SK-N-SH (cell line): ENCODE measurements at regions not wholly inside any gene's neighbourhood (a gene's known extent, or its start where the extent isn't known, plus 50 kb on each side); places are given as distances from the start of the nearest gene placed in this dataset.

ENCODE experiments used
- CTCF ChIA-PET: fragments of 300-600, 350-600 bp; formaldehyde crosslinking; extraction: SDS; loops from one replicate; lab custom pipeline; 2021; lab: Yijun Ruan, JAX
- POLR2A ChIA-PET: fragments of 350-600 bp; sonication (Branson Sonifier 250); formaldehyde crosslinking; extraction: SDS; loops from one replicate; lab custom pipeline; 2020; ENCODE audit warnings: antibody characterized with exemption, inconsistent platforms; lab: Yijun Ruan, JAX
- DNase-seq: peaks from one replicate; pipeline ENCODE4 v3.0.0; 2012
- H2AFZ ChIP-seq: fragments of 200-600 bp; sonication (generic); 2 replicates; pipeline ENCODE4 v1.8.1; 2016; ENCODE audit warnings: antibody characterized with exemption, mild to moderate bottlenecking, low read depth
- H3F3A ChIP-seq: fragments of 200-600 bp; sonication (generic); replicated peaks from 2 replicates; pipeline ENCODE3; 2016; ENCODE audit warnings: antibody characterized with exemption, mild to moderate bottlenecking; ENCODE audit not compliant: insufficient read depth
- H3K27ac ChIP-seq, 2 experiments: fragments of 200-500 bp in 1 of 2; fragments of 200-600 bp in 1 of 2; sonication (Bioruptor generic) in 1 of 2; sonication (generic), shearing (Covaris generic) in 1 of 2; 2 replicates each; pipeline versions ENCODE4 v1.5.1 to v1.6.1; 2014 to 2016; ENCODE audit warnings: low read depth in 2 of 2, inconsistent platforms in 1 of 2, low read length in 1 of 2, mild to moderate bottlenecking in 1 of 2, mixed read lengths in 1 of 2
- H3K27me3 ChIP-seq: fragments of 200-600 bp; sonication (generic), shearing (Covaris generic); 2 replicates; pipeline ENCODE4 v1.6.1; 2016; ENCODE audit warnings: mixed run types; ENCODE audit not compliant: insufficient read depth
- H3K36me3 ChIP-seq, 2 experiments: fragments of 200-500 bp in 1 of 2; fragments of 200-600 bp in 1 of 2; sonication (Bioruptor generic) in 1 of 2; sonication (generic) in 1 of 2; replicated peaks in 1 of 2; 2 replicates each; pipeline versions ENCODE3 to v1.5.1; 2014 to 2016; ENCODE audit warnings: low read length in 1 of 2, mild to moderate bottlenecking in 1 of 2; ENCODE audit not compliant: insufficient read depth in 2 of 2, control insufficient read depth in 1 of 2
- H3K4me1 ChIP-seq, 2 experiments: fragments of 200-500 bp in 1 of 2; fragments of 200-600 bp in 1 of 2; sonication (Bioruptor generic) in 1 of 2; sonication (generic), shearing (Covaris generic) in 1 of 2; 2 replicates each; pipeline versions ENCODE4 v1.5.1 to v1.6.1; 2014 to 2016; ENCODE audit warnings: low read depth in 1 of 2, low read length in 1 of 2, mixed run types in 1 of 2; ENCODE audit not compliant: insufficient read depth in 2 of 2, control insufficient read depth in 1 of 2
- H3K4me2 ChIP-seq: fragments of 200-600 bp; sonication (generic), shearing (Covaris generic); 2 replicates; pipeline ENCODE4 v1.6.1; 2017; ENCODE audit warnings: mixed run types
- H3K4me3 ChIP-seq, 2 experiments: fragments of 200-500 bp in 1 of 2; fragments of 200-600 bp in 1 of 2; sonication (Bioruptor generic) in 1 of 2; sonication (generic), shearing (Covaris generic) in 1 of 2; 2 replicates each; pipeline versions ENCODE4 v1.5.1 to v1.8.1; 2014 to 2016; ENCODE audit warnings: low read depth in 2 of 2, inconsistent platforms in 1 of 2, low read length in 1 of 2, mild to moderate bottlenecking in 1 of 2, mixed read lengths in 1 of 2, moderate library complexity in 1 of 2
- H3K79me2 ChIP-seq: fragments of 200-600 bp; sonication (generic); 2 replicates; pipeline ENCODE4 v1.8.1; 2017; ENCODE audit warnings: mild to moderate bottlenecking; ENCODE audit not compliant: insufficient read depth
- H3K9ac ChIP-seq: fragments of 200-600 bp; sonication (generic); 2 replicates; pipeline ENCODE4 v1.6.1; 2017; ENCODE audit warnings: mixed run types
- H3K9me2 ChIP-seq: fragments of 200-600 bp; sonication (generic); 2 replicates; pipeline ENCODE4 v1.6.1; 2017; ENCODE audit warnings: mixed run types
- H3K9me3 ChIP-seq: fragments of 200-600 bp; sonication (generic); 2 replicates; pipeline ENCODE4 v1.6.1; 2017; ENCODE audit warnings: mixed run types, mild to moderate bottlenecking, moderate library complexity
- H4K20me1 ChIP-seq: fragments of 200-600 bp; sonication (generic); 2 replicates; pipeline ENCODE4 v1.6.1; 2017; ENCODE audit warnings: mild to moderate bottlenecking, mixed run types; ENCODE audit not compliant: insufficient read depth
- ELF1 ChIP-seq: IDR thresholded peaks from 2 replicates; pipeline ENCODE4 v1.4.0; 2012
- EP300 ChIP-seq, 2 experiments: IDR thresholded peaks; 2 replicates each; pipeline versions ENCODE4 v1.4.0 to v1.6.1; 2012; ENCODE audit warnings: borderline replicate concordance in 1 of 2, low read depth in 1 of 2, low read length in 1 of 2
- EZH2phosphoT487 ChIP-seq: fragments of 200-600 bp; sonication (generic); IDR thresholded peaks from 2 replicates; pipeline ENCODE4 v1.6.1; 2017; ENCODE audit warnings: low read depth, mixed run types, mild to moderate bottlenecking, antibody characterized with exemption, moderate library complexity, borderline replicate concordance
- FOSL2 ChIP-seq: IDR thresholded peaks from 2 replicates; pipeline ENCODE4 v1.4.0; 2012; ENCODE audit warnings: low read depth, mild to moderate bottlenecking, moderate library complexity, borderline replicate concordance
- FOXM1 ChIP-seq: IDR thresholded peaks from 2 replicates; pipeline ENCODE4 v1.4.0; 2012; ENCODE audit warnings: low read depth, mild to moderate bottlenecking
- GABPA ChIP-seq: IDR thresholded peaks from 2 replicates; pipeline ENCODE4 v1.4.0; 2012; ENCODE audit warnings: low read depth, mild to moderate bottlenecking
- GATA2 ChIP-seq: sonication (generic); formaldehyde crosslinking; IDR thresholded peaks from 2 replicates; pipeline ENCODE4 v1.5.0; 2020; ENCODE audit warnings: mild to moderate bottlenecking, missing genetic modification reagents
- MXI1 ChIP-seq: IDR thresholded peaks from 2 replicates; pipeline ENCODE4 v1.6.1; 2012; ENCODE audit warnings: mild to moderate bottlenecking, low read depth, low read length, improper control_type of control experiment
- POLR2AphosphoS5 ChIP-seq: IDR thresholded peaks from 2 replicates; pipeline ENCODE4 v1.6.1; 2012; ENCODE audit warnings: low read depth, low read length
- RCOR1 ChIP-seq: fragments of 150-350 bp; IDR thresholded peaks from 2 replicates; pipeline ENCODE4 v1.6.1; 2017; ENCODE audit warnings: antibody characterized with exemption, low read length
- RFX5 ChIP-seq: IDR thresholded peaks from 2 replicates; pipeline ENCODE4 v1.6.1; 2012; ENCODE audit warnings: mild to moderate bottlenecking, improper control_type of control experiment, low read length
- RXRA ChIP-seq: IDR thresholded peaks from 2 replicates; pipeline ENCODE4 v1.4.0; 2012; ENCODE audit warnings: low read depth, mild to moderate bottlenecking, borderline replicate concordance
- TAF1 ChIP-seq: IDR thresholded peaks from 2 replicates; pipeline ENCODE4 v1.6.1; 2012; ENCODE audit warnings: low read depth, mild to moderate bottlenecking, low read length, moderate library complexity, borderline replicate concordance
- TCF12 ChIP-seq: IDR thresholded peaks from 2 replicates; pipeline ENCODE4 v1.4.0; 2012
- TEAD4 ChIP-seq: IDR thresholded peaks from 2 replicates; pipeline ENCODE4 v1.4.0; 2012; ENCODE audit warnings: mild to moderate bottlenecking, borderline replicate concordance; ENCODE audit not compliant: insufficient read depth
- WGBS: methylation state at CpG from one replicate; pipeline ENCODE4 v1.1.6; 2017; ENCODE audit warnings: low lambda C conversion rate; 5-methylcytosine and 5-hydroxymethylcytosine counted together
- TF ChIP-seq, protein P1 (sequence below): fragments of 150-350 bp; IDR thresholded peaks from 2 replicates; pipeline ENCODE4 v1.6.1; 2017; ENCODE audit warnings: antibody characterized with exemption, low read length, low read depth, borderline replicate concordance
- TF ChIP-seq, protein P2 (sequence below): fragments of 150-350 bp; IDR thresholded peaks from 2 replicates; pipeline ENCODE4 v1.6.1; 2016; ENCODE audit warnings: mild to moderate bottlenecking, low read depth, low read length
- TF ChIP-seq, protein P3 (sequence below): IDR thresholded peaks from 2 replicates; pipeline ENCODE4 v1.4.0; 2012; ENCODE audit warnings: low read depth, borderline replicate concordance
- TF ChIP-seq, protein P4 (sequence below): IDR thresholded peaks from 2 replicates; pipeline ENCODE4 v1.6.1; 2012; ENCODE audit warnings: mild to moderate bottlenecking, low read depth, low read length, moderate library complexity
- TF ChIP-seq, protein P5 (sequence below): IDR thresholded peaks from 2 replicates; pipeline ENCODE4; 2012

DNA sequence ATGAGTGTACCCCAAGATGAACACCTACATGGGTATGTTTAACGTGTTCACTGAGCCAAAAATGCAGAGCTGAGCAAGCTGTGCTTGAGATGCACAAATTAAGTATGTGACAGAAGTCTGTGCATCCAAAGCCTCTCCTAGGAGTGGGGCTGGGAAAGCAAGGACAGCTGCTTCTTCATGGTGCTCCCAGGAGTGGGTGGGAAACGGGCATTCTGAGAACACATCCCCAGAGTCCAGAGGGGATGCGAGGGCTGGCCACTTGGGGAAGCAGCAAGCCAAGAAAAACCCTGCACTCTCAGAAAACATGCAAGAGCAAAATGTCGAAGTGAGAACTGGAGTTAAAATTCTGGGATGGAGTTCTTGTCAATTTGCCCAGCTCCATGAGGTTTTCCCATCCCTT lies 414.3 kb downstream of the BCAT1 start (continued):
- TF ChIP-seq, protein P1, sequence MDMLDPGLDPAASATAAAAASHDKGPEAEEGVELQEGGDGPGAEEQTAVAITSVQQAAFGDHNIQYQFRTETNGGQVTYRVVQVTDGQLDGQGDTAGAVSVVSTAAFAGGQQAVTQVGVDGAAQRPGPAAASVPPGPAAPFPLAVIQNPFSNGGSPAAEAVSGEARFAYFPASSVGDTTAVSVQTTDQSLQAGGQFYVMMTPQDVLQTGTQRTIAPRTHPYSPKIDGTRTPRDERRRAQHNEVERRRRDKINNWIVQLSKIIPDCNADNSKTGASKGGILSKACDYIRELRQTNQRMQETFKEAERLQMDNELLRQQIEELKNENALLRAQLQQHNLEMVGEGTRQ, result no peak
- TF ChIP-seq MXI1 (no peak), TCF12 (no peak), EP300 (IDR thresholded peaks at IDR 0.05; ENCODE audit: borderline replicate concordance in 1 of 2, low read depth in 1 of 2, low read length in 1 of 2) (no peak), FOSL2 (no peak), FOXM1 (no peak), ELF1 (no peak), POLR2AphosphoS5 (no peak), TEAD4 (no peak)
- TF ChIP-seq, protein P2, sequence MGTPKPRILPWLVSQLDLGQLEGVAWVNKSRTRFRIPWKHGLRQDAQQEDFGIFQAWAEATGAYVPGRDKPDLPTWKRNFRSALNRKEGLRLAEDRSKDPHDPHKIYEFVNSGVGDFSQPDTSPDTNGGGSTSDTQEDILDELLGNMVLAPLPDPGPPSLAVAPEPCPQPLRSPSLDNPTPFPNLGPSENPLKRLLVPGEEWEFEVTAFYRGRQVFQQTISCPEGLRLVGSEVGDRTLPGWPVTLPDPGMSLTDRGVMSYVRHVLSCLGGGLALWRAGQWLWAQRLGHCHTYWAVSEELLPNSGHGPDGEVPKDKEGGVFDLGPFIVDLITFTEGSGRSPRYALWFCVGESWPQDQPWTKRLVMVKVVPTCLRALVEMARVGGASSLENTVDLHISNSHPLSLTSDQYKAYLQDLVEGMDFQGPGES, result no peak
- TF ChIP-seq, protein P3, sequence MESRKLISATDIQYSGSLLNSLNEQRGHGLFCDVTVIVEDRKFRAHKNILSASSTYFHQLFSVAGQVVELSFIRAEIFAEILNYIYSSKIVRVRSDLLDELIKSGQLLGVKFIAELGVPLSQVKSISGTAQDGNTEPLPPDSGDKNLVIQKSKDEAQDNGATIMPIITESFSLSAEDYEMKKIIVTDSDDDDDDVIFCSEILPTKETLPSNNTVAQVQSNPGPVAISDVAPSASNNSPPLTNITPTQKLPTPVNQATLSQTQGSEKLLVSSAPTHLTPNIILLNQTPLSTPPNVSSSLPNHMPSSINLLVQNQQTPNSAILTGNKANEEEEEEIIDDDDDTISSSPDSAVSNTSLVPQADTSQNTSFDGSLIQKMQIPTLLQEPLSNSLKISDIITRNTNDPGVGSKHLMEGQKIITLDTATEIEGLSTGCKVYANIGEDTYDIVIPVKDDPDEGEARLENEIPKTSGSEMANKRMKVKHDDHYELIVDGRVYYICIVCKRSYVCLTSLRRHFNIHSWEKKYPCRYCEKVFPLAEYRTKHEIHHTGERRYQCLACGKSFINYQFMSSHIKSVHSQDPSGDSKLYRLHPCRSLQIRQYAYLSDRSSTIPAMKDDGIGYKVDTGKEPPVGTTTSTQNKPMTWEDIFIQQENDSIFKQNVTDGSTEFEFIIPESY, result no peak

DNA sequence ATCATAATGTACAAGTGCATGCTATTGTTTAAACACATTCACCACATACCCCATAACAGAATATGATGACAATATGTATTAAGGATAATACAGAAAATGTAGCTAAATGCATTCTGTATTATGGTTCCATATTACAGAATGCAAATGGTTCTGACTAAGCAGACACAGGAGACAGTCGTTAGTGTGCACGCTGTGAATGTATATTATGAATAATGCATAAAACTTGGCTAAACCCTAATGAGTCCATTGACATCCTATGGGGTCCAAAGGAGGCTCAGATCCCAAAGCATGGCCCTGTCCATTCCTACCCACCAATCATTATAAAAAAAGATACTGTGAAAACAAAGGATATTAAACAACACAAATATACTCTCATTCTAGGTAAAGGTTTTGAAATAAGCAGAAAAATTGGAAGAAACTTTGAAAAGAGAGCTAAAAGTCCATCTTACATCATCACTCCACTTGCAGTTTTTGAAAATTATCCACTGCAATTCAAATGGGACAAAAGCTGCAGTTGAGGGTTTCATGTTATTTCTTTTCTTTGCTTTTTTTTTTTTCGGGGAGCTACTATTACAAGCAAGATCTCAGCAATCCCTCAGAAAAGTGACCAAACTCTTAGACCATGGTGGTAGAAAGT lies 415.1 kb downstream of the BCAT1 start:
- no peak overlapping the region for H2AFZ ChIP-seq
- no peaks in the 10 kb centered on the region; a peak in 1 of 4 replicates for H3K4me1 ChIP-seq
- CTCF ChIA-PET, result interaction anchor here (1.7 kb wide), 1 partner anchor 17 kb away, joined by 4 read pairs; no protein-coding TSS in a partner anchor
- H3K4me2 ChIP-seq, result no peak overlapping the region
- no peaks in the 10 kb centered on the region for H3K79me2 ChIP-seq
- POLR2A ChIA-PET, result no interaction called here
- H3K9me3 ChIP-seq, result no peaks in the 10 kb centered on the region
- H3K4me3 ChIP-seq, result no peak overlapping the region
- no peak overlapping the region for H3K27ac ChIP-seq
- H4K20me1 ChIP-seq, result no peaks in the 10 kb centered on the region
- no peak overlapping the region for H3K9ac ChIP-seq
- 73% methylated on average over 3 of the region's 3 CpGs for WGBS
- no peaks in the 10 kb centered on the region for H3K36me3 ChIP-seq
- H3K9me2 ChIP-seq, result no peaks in the 10 kb centered on the region
- no peaks in the 10 kb centered on the region for H3K27me3 ChIP-seq
- TF ChIP-seq RXRA, result no peak
- TF ChIP-seq, protein P4, sequence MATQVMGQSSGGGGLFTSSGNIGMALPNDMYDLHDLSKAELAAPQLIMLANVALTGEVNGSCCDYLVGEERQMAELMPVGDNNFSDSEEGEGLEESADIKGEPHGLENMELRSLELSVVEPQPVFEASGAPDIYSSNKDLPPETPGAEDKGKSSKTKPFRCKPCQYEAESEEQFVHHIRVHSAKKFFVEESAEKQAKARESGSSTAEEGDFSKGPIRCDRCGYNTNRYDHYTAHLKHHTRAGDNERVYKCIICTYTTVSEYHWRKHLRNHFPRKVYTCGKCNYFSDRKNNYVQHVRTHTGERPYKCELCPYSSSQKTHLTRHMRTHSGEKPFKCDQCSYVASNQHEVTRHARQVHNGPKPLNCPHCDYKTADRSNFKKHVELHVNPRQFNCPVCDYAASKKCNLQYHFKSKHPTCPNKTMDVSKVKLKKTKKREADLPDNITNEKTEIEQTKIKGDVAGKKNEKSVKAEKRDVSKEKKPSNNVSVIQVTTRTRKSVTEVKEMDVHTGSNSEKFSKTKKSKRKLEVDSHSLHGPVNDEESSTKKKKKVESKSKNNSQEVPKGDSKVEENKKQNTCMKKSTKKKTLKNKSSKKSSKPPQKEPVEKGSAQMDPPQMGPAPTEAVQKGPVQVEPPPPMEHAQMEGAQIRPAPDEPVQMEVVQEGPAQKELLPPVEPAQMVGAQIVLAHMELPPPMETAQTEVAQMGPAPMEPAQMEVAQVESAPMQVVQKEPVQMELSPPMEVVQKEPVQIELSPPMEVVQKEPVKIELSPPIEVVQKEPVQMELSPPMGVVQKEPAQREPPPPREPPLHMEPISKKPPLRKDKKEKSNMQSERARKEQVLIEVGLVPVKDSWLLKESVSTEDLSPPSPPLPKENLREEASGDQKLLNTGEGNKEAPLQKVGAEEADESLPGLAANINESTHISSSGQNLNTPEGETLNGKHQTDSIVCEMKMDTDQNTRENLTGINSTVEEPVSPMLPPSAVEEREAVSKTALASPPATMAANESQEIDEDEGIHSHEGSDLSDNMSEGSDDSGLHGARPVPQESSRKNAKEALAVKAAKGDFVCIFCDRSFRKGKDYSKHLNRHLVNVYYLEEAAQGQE, result no peak
- no peak for TF ChIP-seq TAF1
- TF ChIP-seq GATA2 (CRISPR knock-in tag), result no peak
- TF ChIP-seq RCOR1, result no peak
- TF ChIP-seq, protein P5, sequence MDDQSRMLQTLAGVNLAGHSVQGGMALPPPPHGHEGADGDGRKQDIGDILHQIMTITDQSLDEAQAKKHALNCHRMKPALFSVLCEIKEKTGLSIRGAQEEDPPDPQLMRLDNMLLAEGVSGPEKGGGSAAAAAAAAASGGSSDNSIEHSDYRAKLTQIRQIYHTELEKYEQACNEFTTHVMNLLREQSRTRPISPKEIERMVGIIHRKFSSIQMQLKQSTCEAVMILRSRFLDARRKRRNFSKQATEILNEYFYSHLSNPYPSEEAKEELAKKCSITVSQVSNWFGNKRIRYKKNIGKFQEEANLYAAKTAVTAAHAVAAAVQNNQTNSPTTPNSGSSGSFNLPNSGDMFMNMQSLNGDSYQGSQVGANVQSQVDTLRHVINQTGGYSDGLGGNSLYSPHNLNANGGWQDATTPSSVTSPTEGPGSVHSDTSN, result no peak
- TF ChIP-seq GABPA, result no peak
- TF ChIP-seq EZH2phosphoT487, result no peak
- TF ChIP-seq RFX5, result no peak
- H3F3A ChIP-seq, result no peaks in the 10 kb centered on the region
- DNase-seq, result no peak
